Renal cortical epithelial cell (primary cell): ENCODE measurements at regions not wholly inside any gene's neighbourhood (a gene's known extent, or its start where the extent isn't known, plus 50 kb on each side); places are given as distances from the start of the nearest gene placed in this dataset.
"Not testable (repeated sequence)": the region's sequence is repeated elsewhere in the genome, so short reads cannot be mapped to it uniquely, and the experiment has no call there.

Experiments
- DNase-seq: peaks from one replicate; pipeline ENCODE4 v3.0.0-alpha.2; 2011; ENCODE audit warnings: low read depth

DNA sequence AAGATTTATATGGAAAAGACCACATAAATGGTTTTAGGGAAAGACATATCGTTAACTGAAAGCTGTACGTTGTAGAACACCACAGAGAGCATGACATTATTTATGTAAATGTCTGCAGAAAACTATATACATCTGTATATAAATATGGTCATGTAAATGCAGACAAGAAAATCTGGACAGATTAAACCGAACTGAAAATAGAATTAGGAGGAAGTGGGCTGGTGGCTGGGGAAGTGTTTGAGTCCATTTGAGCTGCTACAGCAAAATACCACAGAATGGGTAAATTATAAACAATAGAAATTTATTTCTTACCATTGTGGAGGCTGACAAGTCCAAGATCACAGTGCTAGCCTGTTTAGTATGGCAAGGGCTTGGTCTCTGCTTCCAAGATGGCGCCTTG lies 56.3 kb upstream of the USP6NL start:
- DNase-seq: no peak

DNA sequence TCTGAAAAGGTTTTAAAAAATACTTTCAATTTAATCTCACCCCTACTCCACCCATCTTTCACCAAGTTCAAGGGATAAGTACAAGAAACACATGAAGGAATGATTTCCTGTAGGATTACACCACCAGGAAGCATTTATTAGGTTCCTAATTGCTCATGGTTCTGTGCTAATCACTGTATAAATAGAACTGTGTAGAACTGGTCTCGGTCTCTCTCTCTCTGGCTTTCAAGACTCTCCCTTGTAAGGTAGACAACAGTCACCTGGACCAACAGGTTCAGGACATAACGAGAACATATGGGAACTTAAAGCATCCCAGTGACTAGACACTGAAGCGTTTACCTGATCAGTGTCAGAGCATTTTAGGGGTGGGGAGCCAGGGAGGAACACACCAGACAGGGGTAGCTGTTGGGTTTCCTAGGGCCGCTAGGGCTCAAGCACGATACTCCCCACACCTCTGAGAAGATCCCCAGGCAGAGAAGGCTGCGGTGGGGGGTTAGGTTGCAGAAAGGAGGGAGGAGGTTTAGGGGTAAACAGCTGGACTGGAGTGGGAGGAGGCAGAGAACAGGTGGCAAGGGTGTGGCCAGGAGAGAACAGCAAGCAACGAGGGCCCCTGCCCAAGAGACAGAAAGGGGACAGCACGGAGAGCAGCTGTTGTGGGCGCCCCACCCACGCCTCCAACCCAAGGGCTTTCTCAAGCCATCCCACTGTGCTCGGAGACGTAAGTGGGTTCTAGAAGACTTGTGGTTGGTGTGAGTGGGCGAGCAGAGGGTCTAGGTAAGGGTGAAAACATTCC lies 52.5 kb upstream of the USP6NL start:
- no peak for DNase-seq

DNA sequence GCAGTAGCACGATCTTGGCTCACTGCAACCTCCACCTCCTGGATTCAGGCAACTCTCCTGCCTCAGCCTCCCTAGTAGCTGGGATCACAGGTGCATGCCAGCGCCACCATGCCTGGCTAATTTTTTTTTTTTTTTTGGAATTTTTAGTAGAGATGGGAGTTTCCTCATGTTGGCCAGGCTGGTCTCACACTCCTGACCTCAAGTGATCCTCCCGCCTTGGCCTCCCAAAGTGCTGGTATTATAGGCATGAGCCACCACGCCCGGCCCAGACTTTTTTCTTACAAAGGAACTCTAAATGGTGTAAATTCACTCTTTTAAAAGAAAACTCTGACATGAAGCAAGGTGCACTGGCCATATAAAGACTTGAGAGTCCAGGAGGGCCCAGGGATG lies 51.7 kb upstream of the USP6NL start:
- not testable (repeated sequence) for DNase-seq

DNA sequence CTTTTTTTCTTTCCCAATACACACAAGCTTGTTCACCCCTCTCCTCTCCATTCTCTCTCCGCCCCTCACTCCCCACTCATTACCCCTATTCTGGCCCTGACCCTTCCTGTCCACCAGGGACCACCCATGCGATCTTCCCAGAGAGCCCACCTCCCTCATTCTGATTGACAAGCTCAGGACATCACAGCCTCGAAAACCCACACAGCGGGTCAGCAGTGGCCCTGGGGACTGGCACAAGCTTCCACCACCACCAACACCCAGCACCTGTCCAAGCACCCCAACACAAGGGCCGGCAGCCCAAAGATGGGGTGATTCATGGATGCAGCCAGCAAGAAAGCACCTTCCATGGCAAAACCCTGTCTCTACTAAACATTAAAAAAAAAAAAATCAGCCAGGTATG lies 50.0 kb upstream of the USP6NL start:
- DNase-seq: no peak
